ENCODE measurements at regions not wholly inside any gene's neighbourhood (a gene's known extent, or its start where the extent isn't known, plus 50 kb on each side); places are given as distances from the start of the nearest gene placed in this dataset.
"Not testable (repeated sequence)": the region's sequence is repeated elsewhere in the genome, so short reads cannot be mapped to it uniquely, and the experiment has no call there.

DNA sequence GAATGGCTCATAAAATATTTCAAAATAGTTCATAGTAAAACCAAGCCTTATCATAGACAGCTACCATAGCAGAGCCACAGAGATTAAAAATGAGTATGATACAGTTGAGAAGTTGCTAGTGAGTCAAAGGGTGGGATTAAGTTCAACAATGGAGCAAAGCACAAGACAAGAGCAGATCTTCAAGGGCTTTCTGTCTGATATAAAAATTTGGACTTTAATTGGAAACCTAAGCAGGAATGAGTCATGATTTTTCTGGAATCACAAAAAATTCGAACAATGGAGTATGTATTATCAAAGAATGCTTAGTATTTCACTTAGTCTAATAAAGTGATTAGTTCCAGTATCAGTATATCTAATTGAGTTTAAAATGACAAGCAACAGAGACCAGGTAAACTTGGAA, 487.3 kb upstream of the NETO1 start:
- DNase-seq (ENCODE audit: low spot score) = no peak
- no peak for TF ChIP-seq CTCF (IDR thresholded peaks at IDR 0.05; ENCODE audit: extremely low read depth, missing control alignments)

DNA sequence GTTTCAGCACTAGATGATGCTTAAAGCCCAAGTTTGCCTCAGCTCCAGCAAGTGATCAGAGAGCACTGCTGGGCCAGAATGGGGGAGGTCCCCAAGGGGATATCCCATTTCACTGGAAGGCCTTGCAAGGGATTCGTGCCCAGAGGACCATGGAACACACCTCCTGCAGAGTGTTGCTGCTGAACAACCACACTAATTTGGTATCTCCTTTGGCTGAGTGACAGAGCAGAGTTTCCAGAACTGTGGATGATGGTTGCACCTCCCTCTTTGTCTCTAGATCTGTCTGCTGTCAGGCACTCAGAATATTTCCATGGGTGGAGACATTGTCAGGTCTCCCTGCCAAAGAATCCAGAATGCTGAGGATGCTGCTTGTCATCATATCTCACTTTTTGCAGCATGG, 484.8 kb upstream of the NETO1 start:
- no peak for TF ChIP-seq CTCF (IDR thresholded peaks at IDR 0.05; ENCODE audit: extremely low read depth, missing control alignments)
- no peak for DNase-seq (ENCODE audit: low spot score)

GRCh38 chr18:73340135-73340977, 472.6 kb upstream of the NETO1 start:
- TF ChIP-seq CTCF (IDR thresholded peaks at IDR 0.05; ENCODE audit: extremely low read depth, missing control alignments) = no peak
- DNase-seq (ENCODE audit: low spot score) = no peak

GRCh38 chr18:73331212-73331772, 463.5 kb upstream of the NETO1 start:
- no peak for TF ChIP-seq CTCF (IDR thresholded peaks at IDR 0.05; ENCODE audit: extremely low read depth, missing control alignments)
- DNase-seq (ENCODE audit: low spot score) = no peak

DNA sequence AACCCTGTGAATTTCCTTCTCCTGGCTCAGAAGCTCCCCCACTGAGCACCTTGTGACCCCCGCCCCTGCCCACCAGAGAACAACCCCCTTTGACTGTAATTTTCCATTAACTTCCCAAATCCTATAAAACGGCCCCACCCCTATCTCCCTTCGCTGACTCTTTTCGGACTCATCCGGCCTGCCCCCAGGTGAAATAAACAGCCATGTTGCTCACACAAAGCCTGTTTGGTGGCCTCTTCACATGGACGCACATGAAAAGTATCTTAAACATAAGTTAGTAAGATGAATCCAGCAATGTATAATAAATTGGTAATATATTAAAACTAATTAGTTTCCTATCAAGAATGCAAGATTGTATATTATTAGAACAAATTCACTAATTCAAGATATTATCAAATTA, 462.3 kb upstream of the NETO1 start:
- DNase-seq (ENCODE audit: low spot score) = not testable (repeated sequence)

DNA sequence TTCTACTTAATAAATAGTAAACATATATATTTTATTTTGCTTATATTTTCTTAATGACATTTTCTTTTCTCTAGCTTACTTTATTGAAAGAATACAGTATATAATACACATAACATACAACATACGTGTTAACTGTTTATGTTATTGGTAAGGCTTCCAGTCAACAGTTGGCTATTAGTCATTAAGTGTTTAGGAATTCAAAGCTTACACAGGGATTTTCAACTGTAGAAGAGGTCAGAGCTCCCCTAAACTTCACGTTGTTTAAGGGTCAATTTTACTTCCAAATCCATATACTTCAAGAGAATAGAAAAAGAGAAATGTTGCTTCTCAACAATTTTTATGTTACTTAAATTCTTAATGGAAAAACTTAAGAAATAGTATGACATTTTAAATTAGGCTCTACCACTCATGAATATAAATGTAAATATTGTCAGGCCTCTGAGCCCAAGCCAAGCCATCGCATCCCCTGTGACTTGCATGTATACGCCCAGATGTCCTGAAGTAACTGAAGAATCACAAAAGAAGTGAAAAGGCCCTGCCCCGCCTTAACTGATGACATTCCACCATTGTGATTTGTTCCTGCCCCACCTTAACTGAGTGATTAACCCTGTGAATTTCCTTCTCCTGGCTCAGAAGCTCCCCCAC, 456.5 kb upstream of the NETO1 start:
- DNase-seq (ENCODE audit: low spot score) = not testable (repeated sequence)

DNA sequence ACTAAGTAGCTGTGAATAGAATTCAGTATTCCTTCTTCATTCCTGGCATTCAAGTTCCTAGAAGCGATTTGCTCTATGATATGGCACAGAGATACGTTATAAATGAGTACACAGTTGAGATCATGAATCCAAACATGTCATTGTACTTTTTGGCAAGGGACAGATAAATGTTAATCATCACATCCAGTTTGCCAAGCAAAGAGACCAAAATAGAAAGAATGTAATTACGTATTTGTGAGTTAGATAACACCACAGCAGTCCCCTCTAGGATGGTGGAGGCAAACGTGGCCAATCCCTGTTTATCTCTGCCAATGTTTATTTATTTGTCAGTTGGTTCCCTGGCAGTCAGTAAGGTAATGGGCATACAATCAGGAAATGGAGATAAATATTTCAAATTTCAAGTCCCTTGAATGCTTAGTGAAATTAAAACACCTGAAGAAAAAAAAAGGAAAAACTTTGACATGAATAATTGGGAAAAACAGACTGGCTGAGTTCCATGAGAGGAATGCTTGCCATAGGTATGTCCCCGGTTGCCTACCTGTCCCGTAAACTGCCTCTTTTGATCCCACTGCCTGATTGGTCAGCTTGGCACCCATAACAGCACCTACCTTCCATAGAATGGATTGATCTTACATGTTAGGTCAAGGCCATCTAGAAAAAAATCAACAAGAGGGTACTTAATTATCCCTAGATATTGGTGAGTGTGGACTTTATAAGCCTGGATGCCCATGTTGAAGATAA, 451.1 kb upstream of the NETO1 start:
- no peak for TF ChIP-seq CTCF (IDR thresholded peaks at IDR 0.05; ENCODE audit: extremely low read depth, missing control alignments)
- no peak for DNase-seq (ENCODE audit: low spot score)

- no peak for DNase-seq (ENCODE audit: low spot score)
- no peak for TF ChIP-seq CTCF (IDR thresholded peaks at IDR 0.05; ENCODE audit: extremely low read depth, missing control alignments)
Measured at GRCh38 chr18:73316513-73316912, 448.7 kb upstream of the NETO1 start.
